ENCODE measurements at regions not wholly inside any gene's neighbourhood (a gene's known extent, or its start where the extent isn't known, plus 50 kb on each side); places are given as distances from the start of the nearest gene placed in this dataset.

DNA sequence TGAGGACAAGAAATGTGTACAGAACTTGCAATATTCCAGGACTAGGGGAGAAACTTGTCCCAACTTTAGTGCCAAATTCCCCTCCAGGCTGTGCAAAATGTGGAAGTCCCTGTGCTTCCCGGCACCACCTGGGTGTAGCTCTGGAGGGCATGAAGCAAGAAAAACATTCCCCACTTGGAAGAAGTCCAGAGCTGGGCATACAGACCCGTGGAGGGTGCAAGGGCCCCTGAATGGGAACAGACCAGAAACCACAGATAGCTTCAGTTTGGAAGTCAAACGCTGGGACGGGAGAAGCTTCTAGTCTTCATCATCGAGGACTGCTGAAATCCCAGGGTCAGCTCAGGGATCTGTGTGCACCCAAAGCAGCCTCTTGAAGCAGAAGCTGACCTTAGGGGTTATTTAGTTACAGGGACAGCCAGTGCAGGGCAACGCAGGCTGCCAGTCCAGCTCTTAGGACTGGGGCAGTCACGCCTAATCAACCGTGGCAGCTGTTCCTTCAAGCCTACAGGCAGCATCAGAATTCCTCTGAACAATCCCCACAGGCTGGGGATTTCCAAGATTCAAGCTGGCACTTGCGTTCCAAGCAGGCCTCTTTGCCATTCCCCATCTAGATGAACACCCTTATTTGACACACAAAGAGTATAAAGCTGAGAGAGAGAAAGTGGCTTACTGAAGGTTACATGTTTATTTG is 269.4 kb downstream of the LOXHD1 start:
- DNase-seq, result no peak

DNA sequence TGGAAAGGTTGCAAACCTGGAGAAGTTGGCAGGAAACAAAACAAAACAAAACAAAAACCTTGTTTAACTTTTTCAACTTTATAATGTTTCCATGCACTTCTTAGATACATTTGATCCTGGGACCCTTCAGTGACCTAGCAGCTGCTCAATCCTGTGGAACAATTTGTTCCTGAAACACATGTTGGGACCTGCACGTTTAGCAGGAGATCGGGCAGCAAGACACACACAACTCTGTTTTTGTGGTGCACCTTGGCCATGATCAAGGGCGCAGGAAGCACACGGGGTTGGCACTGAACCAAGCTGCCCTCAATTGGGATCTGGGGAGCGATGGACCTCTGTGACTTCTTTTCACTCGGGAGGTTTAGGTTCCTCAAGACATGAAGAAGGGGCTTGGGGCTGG is 268.7 kb downstream of the LOXHD1 start:
- DNase-seq, result no peak

DNA sequence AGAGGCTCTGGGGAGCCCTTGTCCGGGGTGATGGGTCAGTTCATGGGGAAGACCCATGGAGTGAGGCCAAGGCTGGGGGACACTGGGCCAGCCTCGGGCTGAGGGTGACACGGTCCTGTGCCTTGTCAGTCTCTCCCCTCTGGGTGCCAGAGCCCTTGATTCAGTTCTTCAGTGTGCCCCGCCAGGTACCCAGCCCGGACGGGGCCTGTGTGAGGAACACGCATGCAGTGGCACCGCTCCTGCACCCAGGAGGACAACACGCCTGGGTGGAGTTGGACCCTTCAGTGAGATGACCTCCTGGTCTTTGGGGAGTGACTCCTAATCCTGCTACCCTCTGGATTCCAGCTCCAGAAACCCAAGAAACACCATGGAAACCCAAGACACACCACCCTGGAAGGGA is 264.4 kb downstream of the LOXHD1 start:
- no peak for DNase-seq

DNA sequence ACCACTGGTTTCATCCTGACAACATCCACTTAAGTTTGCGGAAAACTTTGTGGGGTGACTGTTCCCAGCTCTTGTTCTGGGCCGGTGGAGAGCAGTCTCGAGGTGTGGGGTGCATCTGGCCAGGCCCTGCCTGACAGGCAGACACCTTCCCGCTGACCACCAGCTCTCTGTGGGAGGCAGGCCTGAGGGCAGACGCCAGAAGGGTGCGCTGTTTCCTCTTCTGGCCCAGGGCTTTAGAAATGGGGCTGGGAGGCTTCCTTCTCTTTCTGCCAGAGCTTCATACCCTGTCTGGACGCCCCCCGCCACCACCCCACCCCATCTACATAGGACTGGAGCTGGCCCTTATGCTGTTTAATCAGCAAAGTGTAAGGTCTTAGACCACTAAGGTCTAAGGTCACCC is 263.8 kb downstream of the LOXHD1 start:
- no peak for DNase-seq

DNA sequence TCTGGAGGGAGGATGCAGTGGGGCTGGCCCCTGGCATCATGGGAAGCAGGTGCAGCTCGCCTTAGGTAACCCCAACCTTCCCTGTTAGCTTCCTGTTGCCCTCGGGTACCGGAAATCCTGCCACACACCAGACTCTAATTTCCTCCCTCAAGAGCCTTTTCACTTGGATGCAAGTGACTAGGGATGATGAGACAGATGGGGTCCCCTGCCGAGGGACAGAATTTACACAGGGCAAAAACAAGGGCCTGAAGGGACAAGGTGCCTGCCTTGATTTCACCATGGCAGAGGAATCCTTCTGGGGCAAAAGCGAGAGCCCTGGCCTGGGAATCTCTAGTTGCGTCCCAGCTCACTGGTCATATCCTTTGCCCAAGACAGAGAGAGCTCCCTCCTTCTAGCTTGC is 263.1 kb downstream of the LOXHD1 start:
- no peak for DNase-seq

DNA sequence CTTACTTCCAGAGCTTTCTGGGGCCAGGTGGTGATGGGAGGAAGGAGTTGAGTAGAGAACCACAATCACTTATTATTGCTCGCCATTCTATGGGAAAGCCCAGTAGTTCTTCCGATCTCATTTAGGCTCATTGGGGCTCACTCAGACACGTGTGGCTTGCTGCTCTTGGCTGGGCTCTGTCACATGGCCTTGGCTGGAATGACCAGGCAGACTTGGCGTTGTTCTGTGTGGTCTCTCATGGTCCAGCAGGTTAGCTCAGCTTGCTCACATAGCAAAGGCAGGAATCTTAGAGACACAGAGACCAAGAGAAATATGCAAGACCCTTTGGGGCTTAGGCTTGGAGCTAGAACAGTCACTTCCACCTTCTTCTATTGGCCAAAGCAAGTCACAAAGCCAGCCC is 261.2 kb downstream of the LOXHD1 start:
- DNase-seq, result no peak

DNA sequence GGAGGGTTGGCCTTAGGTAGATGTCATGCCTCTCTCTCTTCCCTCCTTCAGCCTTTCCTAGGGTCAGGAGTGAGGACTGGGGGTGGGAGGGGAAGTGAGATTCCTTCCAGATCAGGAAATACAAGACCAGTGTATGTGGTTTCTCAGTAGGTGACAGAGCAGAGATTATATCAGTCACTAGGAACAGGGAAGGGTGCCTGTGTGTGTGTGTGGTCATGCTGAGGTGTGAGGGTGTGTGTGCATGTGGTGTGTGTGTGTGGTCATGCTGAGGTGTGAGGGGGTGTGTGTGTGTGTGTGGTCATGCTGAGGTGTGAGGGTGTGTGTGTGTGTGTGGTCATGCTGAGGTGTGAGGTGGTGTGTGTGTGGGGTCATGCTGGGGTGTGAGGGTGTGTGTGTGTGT is 259.8 kb downstream of the LOXHD1 start:
- DNase-seq, result no peak

DNA sequence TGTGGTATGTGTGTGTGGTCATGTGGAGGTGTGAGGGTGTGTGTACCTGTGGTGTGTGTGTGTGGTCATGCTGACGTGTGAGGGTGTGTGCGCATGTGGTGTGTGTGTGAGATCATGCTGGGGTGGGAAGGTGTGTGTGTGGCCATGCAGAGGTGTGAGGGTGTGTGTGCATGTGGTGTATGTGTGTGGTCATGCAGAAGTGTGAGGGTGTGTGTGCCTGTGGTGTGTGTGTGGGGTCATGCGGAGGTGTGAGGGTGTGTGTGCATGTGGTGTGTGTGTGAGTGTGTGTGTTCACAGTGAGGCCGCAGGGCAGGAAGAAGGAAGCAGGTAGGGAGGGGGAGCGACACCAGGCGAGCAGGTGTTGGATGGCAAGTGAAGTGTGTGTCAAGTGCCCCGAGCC is 259.0 kb downstream of the LOXHD1 start:
- peak; percentile 38 for DNase-seq

DNA sequence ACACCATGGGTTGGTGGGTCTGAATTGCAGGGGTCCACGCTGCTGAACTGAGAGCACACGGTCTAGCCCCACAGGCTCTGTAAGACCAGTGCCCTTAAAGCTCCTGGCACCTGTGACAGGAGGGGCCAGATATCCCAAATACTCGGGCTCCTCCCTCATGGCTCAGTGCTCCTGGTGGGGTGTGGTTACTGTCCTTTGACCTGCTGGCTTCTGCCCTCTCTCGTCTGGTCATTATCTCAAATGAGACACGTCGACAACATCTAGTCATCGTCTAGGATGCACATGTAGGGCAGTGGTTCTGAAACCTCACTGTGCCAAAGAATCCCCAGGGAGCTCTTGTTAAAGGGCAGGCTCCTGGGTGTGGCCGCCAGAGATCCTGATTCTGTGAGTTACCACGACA is 258.4 kb downstream of the LOXHD1 start:
- DNase-seq, result no peak

DNA sequence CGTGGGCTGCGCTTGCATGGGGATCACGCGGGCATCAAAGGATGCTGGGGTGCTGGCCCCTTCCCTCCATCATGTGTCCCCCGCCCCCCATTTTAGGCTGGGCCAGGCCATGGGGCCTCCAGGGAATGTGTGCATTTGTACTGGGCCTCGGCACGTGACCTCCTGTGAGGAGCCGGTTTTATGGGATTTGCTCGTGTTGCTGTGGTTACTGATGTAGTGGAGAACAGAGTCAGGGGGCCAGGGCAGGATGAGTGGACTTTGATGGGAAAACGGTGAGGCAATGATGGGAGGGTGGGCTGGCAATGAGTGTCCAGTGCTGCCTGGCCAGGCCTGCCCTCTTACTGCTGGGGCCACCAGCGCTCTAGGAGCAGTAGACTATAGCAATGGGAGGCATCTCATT is 257.7 kb downstream of the LOXHD1 start:
- DNase-seq, result no peak

DNA sequence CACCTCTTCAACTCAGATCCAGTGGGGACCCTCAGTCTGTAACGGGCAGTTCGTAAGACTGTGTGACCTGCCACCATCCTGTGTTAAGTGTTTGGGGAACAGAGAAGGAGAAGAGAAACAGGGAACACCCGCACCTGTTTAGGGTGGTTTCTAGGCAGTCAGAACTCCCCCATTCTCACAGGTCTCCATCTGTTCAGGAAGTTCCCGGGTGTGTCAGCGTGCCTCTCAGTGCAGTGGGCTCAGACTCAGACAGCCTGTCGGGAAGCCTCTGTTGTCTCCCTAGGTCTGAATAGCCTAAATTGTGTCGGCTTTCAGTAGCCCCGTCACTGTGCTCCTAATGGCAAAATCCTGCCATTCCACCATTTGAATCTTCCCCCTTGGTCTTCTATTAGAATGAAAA is 256.6 kb downstream of the LOXHD1 start:
- DNase-seq, result no peak

DNA sequence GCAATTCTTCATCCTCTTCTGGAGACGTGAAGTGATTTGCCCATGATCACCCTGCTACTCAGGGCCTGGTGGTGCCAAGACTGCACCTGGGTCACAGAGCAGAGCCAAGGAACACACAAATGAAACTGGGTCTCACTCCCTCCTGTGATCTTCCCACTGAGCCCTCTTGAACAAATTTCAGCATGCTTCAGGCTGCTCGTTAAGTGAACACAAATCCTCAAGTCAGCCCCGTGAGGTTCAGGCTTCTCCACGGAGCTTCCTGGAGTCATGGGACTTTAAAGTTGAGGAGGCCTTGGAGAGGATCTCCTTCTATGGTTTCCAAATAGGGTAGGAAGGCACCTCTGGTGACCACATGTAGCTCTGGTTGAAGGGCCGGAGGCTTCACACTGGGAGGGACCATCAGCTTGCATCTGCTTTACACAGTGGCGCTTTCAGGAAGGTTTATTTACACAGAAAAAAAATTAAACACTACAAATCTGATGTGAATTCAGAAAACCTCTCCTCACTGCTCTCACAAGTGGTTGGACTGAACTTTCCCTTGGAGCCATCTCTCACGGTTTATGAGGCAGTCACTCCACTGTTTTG is 255.4 kb downstream of the LOXHD1 start:
- DNase-seq, result peak; percentile 18

DNA sequence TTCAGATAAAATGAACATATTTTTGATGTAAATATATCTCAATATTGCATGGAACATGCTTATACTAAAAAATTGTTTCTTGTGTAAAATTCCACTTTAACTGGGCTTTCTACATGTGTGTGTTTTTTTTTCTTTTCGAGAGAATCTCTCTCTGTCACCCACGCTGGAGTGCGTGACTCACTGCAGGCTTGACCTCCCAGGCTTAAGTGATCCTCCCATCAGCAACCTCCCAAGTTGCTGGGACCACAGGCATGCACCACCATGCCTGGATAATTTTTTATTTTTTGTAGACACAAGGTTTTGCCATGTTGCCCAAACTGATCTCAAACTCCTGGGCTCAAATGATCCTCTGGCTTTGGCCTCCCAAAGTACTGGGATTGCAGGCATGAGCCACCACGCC is 254.6 kb downstream of the LOXHD1 start:
- DNase-seq, result no peak

DNA sequence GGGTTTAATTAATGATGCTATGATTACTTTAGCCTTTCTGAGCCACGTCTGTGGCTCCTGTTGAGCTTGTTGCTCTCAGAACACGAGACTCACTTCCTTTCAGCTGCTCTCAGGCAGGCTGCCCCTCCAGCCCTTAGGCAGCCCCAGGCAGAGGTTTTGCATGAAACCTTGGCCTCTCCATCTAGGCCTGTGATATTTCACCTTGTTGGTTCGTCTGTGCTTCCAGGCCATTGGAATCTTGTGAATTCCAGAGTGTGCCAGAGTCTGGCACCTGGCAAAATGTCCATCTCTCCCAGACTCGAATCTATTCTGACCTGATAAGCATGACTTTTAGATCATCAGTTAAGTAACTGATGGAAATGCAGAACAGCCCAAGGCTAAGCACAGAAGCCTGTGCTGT is 254.1 kb downstream of the LOXHD1 start:
- DNase-seq, result no peak

DNA sequence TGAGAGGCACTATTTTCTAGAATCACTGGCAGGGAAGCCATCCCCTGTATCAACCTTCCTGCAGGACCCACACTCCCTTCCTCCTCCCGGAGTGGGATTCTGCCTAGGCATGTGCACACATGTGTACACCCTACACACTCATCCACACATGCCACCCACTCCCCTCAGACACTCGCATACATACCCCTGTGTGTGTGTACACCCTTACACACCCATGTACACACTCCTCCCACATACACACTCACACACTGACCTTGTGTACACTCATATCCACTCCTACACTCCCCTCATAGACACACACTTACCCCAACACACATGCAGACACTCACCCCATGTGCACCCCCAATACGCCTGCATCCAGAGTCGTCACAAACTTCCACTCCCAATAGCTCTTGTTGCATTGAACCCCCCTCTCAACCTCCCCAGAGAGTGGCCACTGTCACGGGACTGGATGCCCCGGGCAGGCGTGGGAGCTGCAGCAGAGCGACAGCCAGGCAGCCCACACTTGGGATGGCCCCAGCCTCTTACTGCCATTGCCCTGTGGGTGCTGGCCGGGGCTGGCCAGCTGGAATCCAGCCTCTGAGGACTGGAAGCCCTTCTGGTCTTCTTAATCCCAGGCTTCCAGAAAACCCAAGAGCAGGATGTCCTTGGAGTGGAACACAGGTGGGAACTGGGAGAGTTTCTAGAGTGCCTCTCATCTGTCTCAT is 251.0 kb downstream of the LOXHD1 start:
- no peak for DNase-seq

DNA sequence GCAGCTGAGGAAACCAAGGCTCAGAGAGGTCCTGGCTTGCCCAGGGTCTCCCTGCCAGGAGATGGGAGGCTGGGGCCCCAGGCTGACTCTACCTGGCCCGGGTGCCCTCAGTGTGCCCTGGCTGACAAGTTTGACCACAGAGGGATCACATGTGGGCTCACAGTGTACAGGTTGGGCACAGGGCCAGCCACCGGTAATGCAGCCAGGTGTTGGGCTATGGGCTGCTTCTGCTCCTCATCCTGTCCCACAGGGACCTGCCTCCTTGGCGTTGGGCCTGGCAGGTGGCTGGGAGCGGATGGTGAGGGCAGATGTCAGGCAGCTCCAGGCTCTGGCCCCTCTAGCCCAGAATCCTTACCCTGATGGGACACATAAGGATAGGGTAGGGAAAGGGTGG is 250.5 kb downstream of the LOXHD1 start:
- peak; percentile 33 for DNase-seq

DNA sequence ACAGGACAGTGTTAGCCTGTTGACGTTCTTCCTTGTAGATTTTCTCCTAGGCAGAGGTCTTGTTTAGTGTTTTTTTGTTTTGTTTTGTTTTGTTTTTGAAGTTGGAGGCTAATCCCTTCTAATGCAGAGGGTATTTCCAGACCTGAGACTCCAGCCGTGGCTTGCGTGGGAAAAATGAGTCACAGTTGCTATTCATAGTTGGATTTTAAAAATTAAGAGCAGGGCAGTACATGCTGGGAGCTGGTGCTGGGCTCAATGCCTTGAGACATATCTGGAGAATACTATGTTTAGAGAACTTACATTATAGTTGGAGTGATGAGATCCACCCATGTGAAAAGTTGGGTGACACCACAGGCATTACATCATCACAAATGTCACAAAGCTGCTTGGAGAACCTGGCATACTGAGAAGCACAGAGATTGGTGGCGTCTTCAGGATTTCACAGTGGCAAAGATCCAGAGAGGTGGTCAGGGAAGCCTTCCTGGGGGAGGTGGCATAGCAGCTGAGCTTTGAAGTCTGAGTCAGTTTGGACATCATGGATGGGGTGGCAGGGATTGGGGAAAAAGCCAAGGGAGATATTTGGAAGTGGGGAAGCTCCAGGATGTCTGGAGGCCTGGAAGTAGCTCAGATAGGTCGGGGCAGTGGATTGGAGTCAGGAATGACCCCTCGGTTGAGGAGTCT is 249.4 kb downstream of the LOXHD1 start:
- DNase-seq, result no peak

DNA sequence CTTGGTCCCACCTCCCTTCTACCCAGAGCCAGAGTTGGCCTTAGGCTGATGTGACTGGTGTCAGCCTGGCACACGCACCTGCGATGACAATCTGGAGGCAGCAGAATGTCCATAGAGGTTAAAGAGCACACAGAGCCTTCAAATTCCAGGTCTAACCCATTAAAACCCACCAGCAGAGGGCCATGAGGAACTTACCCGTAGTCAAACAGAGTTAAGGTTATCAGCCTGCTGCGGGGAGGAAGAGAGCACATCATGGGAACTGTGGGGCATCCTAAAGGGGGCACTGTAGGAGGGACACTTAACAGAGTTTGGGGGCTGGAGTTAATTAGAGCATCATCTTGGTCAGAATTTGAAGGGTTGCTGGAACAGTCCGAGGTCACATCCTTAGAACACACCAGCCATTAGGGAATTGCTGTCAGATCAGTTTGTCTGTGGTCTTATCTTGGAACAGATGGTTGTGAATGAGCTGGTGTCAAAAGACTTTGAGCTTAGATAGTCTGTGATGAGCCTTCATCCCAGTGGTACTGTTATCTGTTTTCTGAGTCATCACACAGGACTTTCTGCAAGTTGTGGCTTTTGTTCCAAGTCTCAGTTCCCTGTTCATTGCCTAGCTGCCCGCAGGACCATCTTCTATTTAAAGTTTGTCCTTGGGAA is 248.6 kb downstream of the LOXHD1 start:
- DNase-seq, result no peak

DNA sequence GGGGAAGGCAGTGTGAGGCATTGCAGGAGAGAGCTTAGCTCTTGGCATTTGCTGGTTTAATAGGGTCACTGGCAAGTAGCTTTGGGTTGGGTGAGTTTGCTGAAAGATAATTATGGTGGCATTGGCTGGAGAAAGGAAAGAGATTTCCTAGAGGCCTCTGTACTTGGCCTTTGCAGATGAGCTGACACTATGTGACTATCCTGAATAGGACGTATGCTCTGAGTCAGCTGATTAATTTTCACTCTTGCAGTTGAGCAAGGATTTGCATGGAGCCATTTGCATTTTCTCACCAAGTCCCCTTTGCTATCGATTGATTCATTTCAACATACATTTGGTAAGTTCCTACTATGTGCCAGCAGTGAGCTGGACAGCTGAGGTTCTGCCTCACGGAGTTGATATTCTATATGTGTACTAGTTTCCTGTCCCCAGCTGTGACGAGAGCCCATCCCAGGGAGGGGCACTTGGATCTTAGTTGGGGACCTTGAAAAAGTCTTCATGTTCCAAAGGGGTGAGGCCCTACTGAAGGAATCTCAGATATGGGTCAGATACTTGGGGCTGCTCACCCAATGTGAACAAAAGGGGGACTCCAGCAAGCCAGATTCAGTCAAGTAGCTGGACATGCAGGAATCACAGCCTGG is 245.7 kb downstream of the LOXHD1 start:
- DNase-seq, result no peak

DNA sequence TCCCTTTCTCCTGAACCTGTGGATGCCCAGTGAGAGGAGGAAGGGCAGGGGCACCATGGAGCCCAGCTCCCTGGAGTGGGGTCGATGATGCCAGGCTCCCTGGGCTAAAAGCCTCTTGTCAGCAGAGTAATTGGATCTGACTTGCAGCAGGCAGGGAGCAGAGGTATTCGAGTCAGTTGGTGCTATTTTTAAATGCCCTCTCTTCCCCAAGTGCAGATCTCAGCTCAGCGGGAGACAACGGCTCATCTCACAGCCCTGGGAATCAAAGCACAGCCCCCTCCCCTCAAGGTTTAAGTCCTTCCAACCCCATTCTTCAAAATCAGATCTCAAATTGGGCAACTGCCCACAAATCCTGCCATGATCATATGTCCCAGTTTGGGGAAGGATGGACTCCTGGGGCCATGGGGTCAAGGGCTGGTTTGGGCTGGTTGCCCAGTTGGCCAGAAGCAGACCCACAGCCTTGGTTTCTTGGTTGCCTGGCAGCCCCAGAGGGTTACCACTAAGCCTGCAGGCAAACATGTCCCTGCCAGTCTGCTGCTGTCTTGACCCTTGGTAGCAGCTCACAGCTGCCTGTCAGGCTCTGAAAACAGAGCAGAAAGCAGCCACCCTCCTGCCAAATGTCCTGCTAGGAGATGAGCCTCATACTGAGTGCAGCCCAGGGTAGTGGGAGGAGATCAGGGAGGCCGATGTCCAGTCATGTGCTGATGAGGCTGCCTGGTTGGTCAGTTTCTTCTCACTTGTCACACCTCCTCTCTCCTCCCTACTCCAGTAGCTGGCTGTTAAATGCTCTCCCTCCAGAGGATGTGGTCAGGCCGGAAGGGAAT is 244.9 kb downstream of the LOXHD1 start:
- peak; percentile 44 for DNase-seq

DNA sequence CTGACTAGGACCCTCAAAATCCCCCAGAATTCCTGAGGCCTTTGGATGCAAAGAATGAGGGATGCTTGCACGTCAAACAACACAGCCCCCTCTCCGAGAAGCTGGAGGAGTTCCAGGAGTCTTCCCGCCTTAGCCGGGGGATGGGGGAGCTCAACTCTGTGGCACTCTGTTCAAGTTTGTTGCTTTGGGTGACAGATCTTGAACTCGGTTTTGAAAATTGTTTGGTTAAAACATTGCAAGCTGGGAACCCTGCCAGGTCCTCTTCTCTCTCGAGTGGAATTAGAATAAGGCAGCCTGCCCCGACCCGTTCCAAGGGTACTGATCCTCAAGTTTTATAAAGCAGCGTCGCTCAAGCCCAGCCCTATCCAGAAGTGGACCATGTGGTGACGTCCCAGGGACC is 244.1 kb downstream of the LOXHD1 start:
- DNase-seq, result peak; percentile 9

DNA sequence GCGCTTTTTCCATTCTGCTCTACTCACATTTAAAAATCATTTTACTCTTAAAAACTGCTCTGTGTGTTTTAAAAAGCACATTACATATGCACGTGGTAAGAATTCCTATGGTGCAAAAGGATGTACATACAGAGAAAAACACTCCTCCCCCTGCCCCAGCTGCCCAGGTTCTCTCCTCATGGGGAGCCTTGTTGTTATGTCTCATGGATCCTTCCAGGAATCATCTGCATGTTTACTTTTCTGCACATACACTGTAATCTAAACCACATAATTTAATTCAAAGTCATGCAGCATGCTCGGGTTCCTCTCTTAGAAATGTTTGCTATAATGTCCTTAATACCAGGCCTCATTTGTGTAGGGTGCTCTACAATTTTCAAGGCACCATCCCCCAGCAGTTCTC is 243.3 kb downstream of the LOXHD1 start:
- DNase-seq, result peak; percentile 34
